IPS-18a (cell line): ENCODE measurements at regions not wholly inside any gene's neighbourhood (a gene's known extent, or its start where the extent isn't known, plus 50 kb on each side); places are given as distances from the start of the nearest gene placed in this dataset.

Source experiments
- H3K27ac ChIP-seq: one replicate; pipeline ENCODE4 v1.5.1; 2013; ENCODE audit warnings: low read length
- H3K27me3 ChIP-seq: one replicate; pipeline ENCODE4 v1.6.1; 2013; ENCODE audit warnings: mild to moderate bottlenecking, low read length; ENCODE audit not compliant: control insufficient read depth, insufficient read depth
- H3K36me3 ChIP-seq: one replicate; pipeline ENCODE4 v1.6.1; 2013; ENCODE audit warnings: low read depth, low read length; ENCODE audit not compliant: control insufficient read depth
- H3K4me1 ChIP-seq: one replicate; pipeline ENCODE4 v1.6.1; 2013; ENCODE audit warnings: low read depth, low read length; ENCODE audit not compliant: control insufficient read depth
- H3K4me3 ChIP-seq: one replicate; pipeline ENCODE4 v1.5.1; 2013; ENCODE audit warnings: low read length
- H3K9ac ChIP-seq: one replicate; pipeline ENCODE4 v1.6.1; 2013; ENCODE audit warnings: mild to moderate bottlenecking, low read length, moderate library complexity
- H3K9me3 ChIP-seq: one replicate; pipeline ENCODE4 v1.6.1; 2013; ENCODE audit warnings: low read depth, low read length; ENCODE audit not compliant: control insufficient read depth

DNA sequence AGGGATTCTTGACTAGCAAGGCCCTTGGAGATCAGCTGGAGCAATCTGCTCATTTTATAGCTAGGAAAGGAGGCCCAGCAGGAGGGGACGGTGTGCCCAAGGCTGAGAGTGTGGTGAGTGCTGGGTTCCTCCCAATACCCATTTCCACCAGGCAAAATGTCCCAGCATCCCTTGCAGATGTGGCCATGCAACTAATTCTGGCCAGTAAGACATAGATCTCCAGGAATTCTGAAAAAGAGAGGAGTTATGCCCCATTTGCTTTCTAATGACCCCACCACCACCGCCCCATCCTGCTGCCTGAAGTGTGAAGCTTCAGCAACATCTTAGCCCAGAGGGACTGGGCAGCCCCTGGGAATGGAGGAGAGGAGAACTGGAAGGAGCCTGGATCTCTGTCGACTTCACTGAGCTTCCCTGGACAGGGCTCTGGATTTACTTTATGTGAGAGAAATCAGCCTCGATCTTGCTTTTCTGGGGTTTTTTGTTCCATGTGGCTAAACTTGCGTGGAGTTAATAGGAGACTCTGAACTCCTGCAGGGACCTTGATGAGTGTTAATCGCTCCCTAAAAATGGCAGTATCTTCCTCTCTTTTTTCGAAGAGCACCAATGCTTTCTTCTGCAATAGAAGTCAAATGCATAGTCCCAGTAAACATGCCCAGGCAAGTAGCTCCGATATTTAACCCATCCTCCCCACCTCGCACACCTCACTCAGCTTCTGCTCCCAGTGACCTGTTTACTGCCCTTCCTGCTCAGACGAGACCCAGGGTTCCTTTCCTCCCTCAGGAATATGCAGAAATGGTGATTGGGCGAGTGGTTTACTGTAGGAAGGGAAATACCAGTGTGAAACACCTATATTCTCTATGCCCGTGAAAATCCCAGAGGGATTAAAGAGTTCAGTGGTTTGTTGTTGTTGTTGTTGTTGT is 127.5 kb upstream of the GPR26 start:
- Histone ChIP-seq H3K36me3 (no peaks in the 10 kb centered on the region), H3K4me3 (no peak overlapping the region), H3K9me3 (no peaks in the 10 kb centered on the region), H3K27ac (peak overlapping the region; percentile 26), H3K9ac (no peak overlapping the region), H3K4me1 (peaks cover 20% of the 10 kb centered on the region), H3K27me3 (no peaks in the 10 kb centered on the region)

DNA sequence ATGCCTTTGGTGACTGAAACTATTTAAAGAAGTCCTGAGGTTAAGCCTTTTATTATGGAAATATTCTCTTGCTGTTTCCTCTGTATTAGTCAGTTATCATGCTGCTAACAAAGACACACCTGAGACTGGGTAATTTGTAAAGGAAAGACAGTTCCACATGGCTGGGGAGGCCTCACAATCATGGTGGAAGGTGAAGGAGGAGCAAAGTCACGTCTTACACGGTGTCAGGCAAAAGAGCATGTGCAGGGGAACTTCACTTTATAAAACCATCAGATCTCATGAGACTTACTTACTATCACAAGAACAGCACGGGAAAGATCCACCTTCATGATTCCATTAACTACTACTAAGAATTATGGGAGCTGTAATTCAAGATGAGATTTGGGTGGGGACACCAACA is 121.2 kb upstream of the GPR26 start:
- Histone ChIP-seq H3K27me3 (no peaks in the 10 kb centered on the region), H3K9me3 (no peaks in the 10 kb centered on the region), H3K4me3 (no peak overlapping the region), H3K27ac (no peak overlapping the region), H3K36me3 (no peaks in the 10 kb centered on the region), H3K9ac (no peak overlapping the region), H3K4me1 (peaks cover 10% of the 10 kb centered on the region)

GRCh38 chr10:123548770-123549169 is 117.4 kb upstream of the GPR26 start:
- H3K27ac ChIP-seq = no peak overlapping the region
- H3K9ac ChIP-seq = no peak overlapping the region
- H3K4me3 ChIP-seq = no peak overlapping the region
- H3K36me3 ChIP-seq = no peaks in the 10 kb centered on the region
- peaks cover 12% of the 10 kb centered on the region for H3K4me1 ChIP-seq
- H3K9me3 ChIP-seq = no peaks in the 10 kb centered on the region
- H3K27me3 ChIP-seq = no peaks in the 10 kb centered on the region

- H3K36me3 ChIP-seq = no peaks in the 10 kb centered on the region
- H3K27ac ChIP-seq = no peak overlapping the region
- H3K9ac ChIP-seq = no peak overlapping the region
Measured at GRCh38 chr10:123549761-123550454, 116.2 kb upstream of the GPR26 start.

GRCh38 chr10:123550675-123551096 is 115.5 kb upstream of the GPR26 start:
- no peak overlapping the region for H3K27ac ChIP-seq
- H3K36me3 ChIP-seq = no peaks in the 10 kb centered on the region
- H3K27me3 ChIP-seq = no peaks in the 10 kb centered on the region
- peaks cover 12% of the 10 kb centered on the region for H3K4me1 ChIP-seq
- H3K9ac ChIP-seq = no peak overlapping the region
- no peaks in the 10 kb centered on the region for H3K9me3 ChIP-seq
- no peak overlapping the region for H3K4me3 ChIP-seq

More at GRCh38 chr10:123549761-123550454, 116.2 kb upstream of the GPR26 start:
- H3K9me3 ChIP-seq = no peaks in the 10 kb centered on the region
- H3K27me3 ChIP-seq = no peaks in the 10 kb centered on the region
- H3K4me3 ChIP-seq = no peak overlapping the region
- H3K4me1 ChIP-seq = peaks cover 12% of the 10 kb centered on the region

GRCh38 chr10:123551259-123551658 is 114.9 kb upstream of the GPR26 start:
- H3K27me3 ChIP-seq = no peaks in the 10 kb centered on the region
- peaks cover 12% of the 10 kb centered on the region for H3K4me1 ChIP-seq
- no peak overlapping the region for H3K27ac ChIP-seq
- no peaks in the 10 kb centered on the region for H3K36me3 ChIP-seq
- H3K4me3 ChIP-seq = no peak overlapping the region
- no peaks in the 10 kb centered on the region for H3K9me3 ChIP-seq
- H3K9ac ChIP-seq = no peak overlapping the region

- H3K4me3 ChIP-seq = no peak overlapping the region
- no peaks in the 10 kb centered on the region for H3K36me3 ChIP-seq
- peaks cover 6% of the 10 kb centered on the region for H3K4me1 ChIP-seq
- no peaks in the 10 kb centered on the region for H3K27me3 ChIP-seq
- no peak overlapping the region for H3K9ac ChIP-seq
- no peaks in the 10 kb centered on the region for H3K9me3 ChIP-seq
- H3K27ac ChIP-seq = no peak overlapping the region
Measured at GRCh38 chr10:123552760-123553554, 113.2 kb upstream of the GPR26 start.

DNA sequence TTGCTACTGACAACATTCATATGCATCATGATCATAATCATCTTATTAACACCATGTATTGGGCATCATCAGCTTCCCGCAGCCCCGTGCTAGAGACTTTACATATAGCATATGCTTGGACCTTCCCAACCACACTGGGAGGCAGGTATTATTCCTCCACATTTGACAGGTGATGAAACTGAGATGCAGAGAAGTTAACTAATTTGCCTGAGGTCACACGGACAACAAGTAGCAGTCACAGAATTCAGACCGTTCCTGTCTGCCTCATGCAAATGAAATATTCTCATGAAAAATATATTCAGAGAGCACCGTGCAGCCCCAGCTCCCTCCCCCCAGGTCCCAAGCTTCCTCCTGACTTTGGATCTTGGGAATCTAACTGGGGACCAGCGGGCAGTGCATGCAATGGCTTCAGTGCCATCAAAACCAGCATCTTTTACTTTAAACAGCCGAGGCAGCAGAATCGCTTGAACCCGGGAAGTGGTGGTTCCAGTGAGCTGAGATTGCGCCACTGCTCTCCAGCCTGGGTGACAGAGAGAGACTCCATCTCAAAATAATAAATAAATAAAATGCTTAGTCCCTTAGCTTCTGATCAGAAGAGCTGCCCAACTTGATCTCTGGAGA is 112.2 kb upstream of the GPR26 start:
- H3K4me1 ChIP-seq = peaks cover 6% of the 10 kb centered on the region

DNA sequence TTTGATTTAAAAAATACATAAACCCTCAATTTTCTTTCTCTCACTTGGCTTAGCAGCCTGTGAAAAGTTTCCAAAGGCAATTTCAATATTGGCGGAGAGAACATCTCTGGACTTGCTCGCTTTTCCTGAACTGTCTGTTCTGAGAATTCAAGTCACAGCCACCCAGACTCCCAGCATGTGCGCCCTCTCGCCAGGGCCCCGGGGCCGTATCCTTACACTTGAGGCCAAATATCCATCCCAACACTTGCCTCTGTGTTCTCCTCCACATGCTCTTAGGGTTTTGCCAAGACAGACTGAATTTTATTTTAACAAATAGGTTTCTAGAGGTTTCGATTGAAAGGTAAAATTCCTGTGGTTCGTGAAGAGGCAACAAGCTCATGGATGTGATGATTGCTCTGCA is 111.5 kb upstream of the GPR26 start:
- Histone ChIP-seq H3K4me1 (peaks cover 6% of the 10 kb centered on the region), H3K9ac (no peak overlapping the region), H3K36me3 (no peaks in the 10 kb centered on the region), H3K27ac (no peak overlapping the region), H3K4me3 (no peak overlapping the region), H3K9me3 (no peaks in the 10 kb centered on the region), H3K27me3 (no peaks in the 10 kb centered on the region)

More for the DNA sequence above, 112.2 kb upstream of the GPR26 start:
- H3K9ac ChIP-seq = no peak overlapping the region
- no peak overlapping the region for H3K4me3 ChIP-seq
- no peaks in the 10 kb centered on the region for H3K9me3 ChIP-seq
- no peaks in the 10 kb centered on the region for H3K27me3 ChIP-seq
- no peak overlapping the region for H3K27ac ChIP-seq
- H3K36me3 ChIP-seq = no peaks in the 10 kb centered on the region

DNA sequence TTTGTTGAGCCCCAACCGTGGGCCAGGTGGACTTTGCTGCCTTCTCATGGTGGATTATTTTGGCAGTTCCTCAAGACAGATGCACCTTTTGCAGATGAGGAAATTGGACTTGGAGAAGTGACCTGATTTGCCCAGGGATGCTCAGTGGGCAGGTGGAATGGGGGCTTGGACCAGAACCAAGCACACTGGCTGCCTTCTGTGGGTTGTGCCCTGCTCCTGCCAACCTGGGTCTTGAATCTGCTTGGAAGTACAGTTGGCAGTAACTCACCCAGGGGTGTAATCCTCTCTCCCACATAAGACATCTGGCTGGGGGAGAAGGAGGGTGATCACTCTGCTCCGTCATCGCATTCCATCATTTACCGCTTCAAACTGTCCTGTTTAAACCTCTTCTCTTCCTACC is 110.5 kb upstream of the GPR26 start:
- Histone ChIP-seq H3K27ac (no peak overlapping the region), H3K9me3 (no peaks in the 10 kb centered on the region), H3K27me3 (no peaks in the 10 kb centered on the region), H3K4me3 (no peak overlapping the region), H3K4me1 (peaks cover 1% of the 10 kb centered on the region), H3K9ac (no peak overlapping the region), H3K36me3 (no peaks in the 10 kb centered on the region)

- Histone ChIP-seq H3K4me1 (no peaks in the 10 kb centered on the region), H3K9ac (no peak overlapping the region), H3K9me3 (no peaks in the 10 kb centered on the region), H3K4me3 (no peak overlapping the region), H3K27ac (no peak overlapping the region), H3K36me3 (no peaks in the 10 kb centered on the region), H3K27me3 (no peaks in the 10 kb centered on the region)
Measured at GRCh38 chr10:123556049-123556448, 110.1 kb upstream of the GPR26 start.
